ENCODE measurements at regions not wholly inside any gene's neighbourhood (a gene's known extent, or its start where the extent isn't known, plus 50 kb on each side); places are given as distances from the start of the nearest gene placed in this dataset.

DNA sequence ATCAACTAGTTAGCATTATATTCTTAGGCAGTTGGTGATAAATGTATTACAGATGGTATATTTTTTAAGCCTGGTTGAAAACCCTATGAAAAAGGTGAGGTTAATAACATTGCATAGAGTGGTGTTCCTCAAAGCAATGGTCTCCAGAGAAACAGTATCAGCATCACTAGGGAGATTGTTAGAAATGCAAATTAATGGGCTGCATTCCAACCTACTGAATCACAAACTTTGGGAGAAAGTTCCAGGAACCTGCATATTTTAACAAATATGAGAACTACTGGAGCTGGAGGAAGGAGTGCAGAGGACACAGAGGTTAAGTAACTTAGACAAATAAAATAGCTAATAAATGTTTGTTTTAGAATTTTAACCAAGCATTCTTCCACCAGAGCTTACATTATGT lies 166.9 kb upstream of the PCDH10 start:
- TF ChIP-seq POLR2AphosphoS5 (IDR thresholded peaks at IDR 0.05; ENCODE audit: low read depth, low read length), result no peak
- Histone ChIP-seq H3K79me2 (ENCODE audit: insufficient read depth, low read length) (no peaks in the 10 kb centered on the region), H3K36me3 (ENCODE audit: control insufficient read depth in 1 of 2, insufficient read depth in 2 of 2, low read length in 2 of 2) (no peaks in the 10 kb centered on the region), H3K9me3 (ENCODE audit: control insufficient read depth in 1 of 2, insufficient read depth in 1 of 2, low read depth in 1 of 2, low read length in 2 of 2) (no peaks in the 10 kb centered on the region), H3K9me2 (ENCODE audit: insufficient read depth) (0 out of 2 replicates have a peak, but pooled peaks cover 4% of the 10 kb centered on the region), H3K4me1 (ENCODE audit: control insufficient read depth in 1 of 2, insufficient read depth in 2 of 2, low read length in 2 of 2) (no peaks in the 10 kb centered on the region), H3K27ac (ENCODE audit: low read depth, low read length) (no peak overlapping the region), H3K27me3 (ENCODE audit: insufficient read depth, low read length) (no peaks in the 10 kb centered on the region), H3K4me2 (ENCODE audit: low read length) (no peak overlapping the region), H4K20me1 (ENCODE audit: insufficient read depth) (no peaks in the 10 kb centered on the region), H3K9ac (ENCODE audit: low read length) (no peak overlapping the region), H3K4me3 (replicated peaks in 1 of 2; ENCODE audit: low read depth in 1 of 2, low read length in 2 of 2) (no peak overlapping the region), H2AFZ (ENCODE audit: low read depth, low read length, poor library complexity, severe bottlenecking) (no peak overlapping the region)
- RAD21 ChIA-PET (ENCODE audit: low non-redundant PET in 1 of 2, low total read pairs in 2 of 2, uncharacterized antibody in 2 of 2, unreplicated experiment in 2 of 2), result no interaction called here
- CTCF ChIA-PET, result no interaction called here
- intact Hi-C loops (cut with micrococcal nuclease), result no loop called here
- DNase-seq (ENCODE audit: low read depth, low spot score) (no peak), ATAC-seq (no peak)
- BruUV-seq (replicated peaks), result no TSS peak
- POLR2A ChIA-PET, result no interaction called here

DNA sequence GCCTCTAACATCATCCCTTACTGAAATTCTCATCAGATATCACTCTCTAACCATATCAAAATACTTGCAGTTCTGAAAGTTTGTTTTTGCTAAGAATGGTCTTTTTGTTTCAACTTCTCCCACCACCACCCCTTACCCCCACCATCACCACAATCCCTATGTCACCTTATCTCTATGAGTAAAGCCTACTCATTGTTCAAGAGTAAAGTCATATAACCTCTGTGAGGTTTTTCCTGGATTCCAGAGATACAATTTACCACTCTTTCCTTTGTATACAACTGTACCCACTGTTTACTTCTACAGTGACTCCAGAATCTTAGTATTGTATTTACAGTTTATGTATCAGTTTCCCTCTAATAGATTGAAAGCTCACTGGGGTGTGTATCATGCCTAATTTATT lies 158.0 kb upstream of the PCDH10 start:
- Histone ChIP-seq H3K27ac (ENCODE audit: low read depth, low read length) (no peak overlapping the region), H3K27me3 (ENCODE audit: insufficient read depth, low read length) (no peaks in the 10 kb centered on the region), H2AFZ (ENCODE audit: low read depth, low read length, poor library complexity, severe bottlenecking) (no peak overlapping the region), H3K4me3 (replicated peaks in 1 of 2; ENCODE audit: low read depth in 1 of 2, low read length in 2 of 2) (no peak overlapping the region), H4K20me1 (ENCODE audit: insufficient read depth) (no peaks in the 10 kb centered on the region), H3K9me3 (ENCODE audit: control insufficient read depth in 1 of 2, insufficient read depth in 1 of 2, low read depth in 1 of 2, low read length in 2 of 2) (no peaks in the 10 kb centered on the region), H3K4me1 (ENCODE audit: control insufficient read depth in 1 of 2, insufficient read depth in 2 of 2, low read length in 2 of 2) (no peaks in the 10 kb centered on the region), H3K36me3 (ENCODE audit: control insufficient read depth in 1 of 2, insufficient read depth in 2 of 2, low read length in 2 of 2) (no peaks in the 10 kb centered on the region), H3K9me2 (ENCODE audit: insufficient read depth) (peaks cover 3% of the 10 kb centered on the region; the same call in 1 of the 2 replicates), H3K79me2 (ENCODE audit: insufficient read depth, low read length) (no peaks in the 10 kb centered on the region), H3K4me2 (ENCODE audit: low read length) (no peak overlapping the region), H3K9ac (ENCODE audit: low read length) (no peak overlapping the region)
- RAD21 ChIA-PET (ENCODE audit: low non-redundant PET in 1 of 2, low total read pairs in 2 of 2, uncharacterized antibody in 2 of 2, unreplicated experiment in 2 of 2), result no interaction called here
- POLR2A ChIA-PET, result no interaction called here
- CTCF ChIA-PET, result no interaction called here
- no peak for ATAC-seq
- TF ChIP-seq TCF7L2 (IDR thresholded peaks at IDR 0.05; ENCODE audit: borderline replicate concordance, extremely low read depth, insufficient read depth, insufficient read length) (no peak), POLR2A (IDR thresholded peaks at IDR 0.05; ENCODE audit: borderline replicate concordance, extremely low read depth, insufficient read depth, insufficient read length) (no peak), ZNF274 (IDR thresholded peaks at IDR 0.05; ENCODE audit: low read depth, low read length) (no peak), FOSL1 (IDR thresholded peaks at IDR 0.05; ENCODE audit: low read depth) (no peak), EZH2 (IDR thresholded peaks at IDR 0.05) (no peak), EZH2phosphoT487 (IDR thresholded peaks at IDR 0.05; ENCODE audit: borderline replicate concordance) (no peak), CEBPB (IDR thresholded peaks at IDR 0.05; ENCODE audit: low read depth) (no peak), SP1 (IDR thresholded peaks at IDR 0.05; ENCODE audit: low read depth) (no peak), POLR2AphosphoS5 (IDR thresholded peaks at IDR 0.05; ENCODE audit: low read depth, low read length) (no peak), EGR1 (IDR thresholded peaks at IDR 0.05; ENCODE audit: low read depth) (no peak)
- TF ChIP-seq, protein P1, sequence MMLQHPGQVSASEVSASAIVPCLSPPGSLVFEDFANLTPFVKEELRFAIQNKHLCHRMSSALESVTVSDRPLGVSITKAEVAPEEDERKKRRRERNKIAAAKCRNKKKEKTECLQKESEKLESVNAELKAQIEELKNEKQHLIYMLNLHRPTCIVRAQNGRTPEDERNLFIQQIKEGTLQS (IDR thresholded peaks at IDR 0.05), result no peak
- TF ChIP-seq, protein P2, sequence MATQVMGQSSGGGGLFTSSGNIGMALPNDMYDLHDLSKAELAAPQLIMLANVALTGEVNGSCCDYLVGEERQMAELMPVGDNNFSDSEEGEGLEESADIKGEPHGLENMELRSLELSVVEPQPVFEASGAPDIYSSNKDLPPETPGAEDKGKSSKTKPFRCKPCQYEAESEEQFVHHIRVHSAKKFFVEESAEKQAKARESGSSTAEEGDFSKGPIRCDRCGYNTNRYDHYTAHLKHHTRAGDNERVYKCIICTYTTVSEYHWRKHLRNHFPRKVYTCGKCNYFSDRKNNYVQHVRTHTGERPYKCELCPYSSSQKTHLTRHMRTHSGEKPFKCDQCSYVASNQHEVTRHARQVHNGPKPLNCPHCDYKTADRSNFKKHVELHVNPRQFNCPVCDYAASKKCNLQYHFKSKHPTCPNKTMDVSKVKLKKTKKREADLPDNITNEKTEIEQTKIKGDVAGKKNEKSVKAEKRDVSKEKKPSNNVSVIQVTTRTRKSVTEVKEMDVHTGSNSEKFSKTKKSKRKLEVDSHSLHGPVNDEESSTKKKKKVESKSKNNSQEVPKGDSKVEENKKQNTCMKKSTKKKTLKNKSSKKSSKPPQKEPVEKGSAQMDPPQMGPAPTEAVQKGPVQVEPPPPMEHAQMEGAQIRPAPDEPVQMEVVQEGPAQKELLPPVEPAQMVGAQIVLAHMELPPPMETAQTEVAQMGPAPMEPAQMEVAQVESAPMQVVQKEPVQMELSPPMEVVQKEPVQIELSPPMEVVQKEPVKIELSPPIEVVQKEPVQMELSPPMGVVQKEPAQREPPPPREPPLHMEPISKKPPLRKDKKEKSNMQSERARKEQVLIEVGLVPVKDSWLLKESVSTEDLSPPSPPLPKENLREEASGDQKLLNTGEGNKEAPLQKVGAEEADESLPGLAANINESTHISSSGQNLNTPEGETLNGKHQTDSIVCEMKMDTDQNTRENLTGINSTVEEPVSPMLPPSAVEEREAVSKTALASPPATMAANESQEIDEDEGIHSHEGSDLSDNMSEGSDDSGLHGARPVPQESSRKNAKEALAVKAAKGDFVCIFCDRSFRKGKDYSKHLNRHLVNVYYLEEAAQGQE (IDR thresholded peaks at IDR 0.05; ENCODE audit: low read depth), result no peak
- no peak for DNase-seq (ENCODE audit: low read depth, low spot score)
- no TSS peak for BruUV-seq (replicated peaks)
- intact Hi-C loops (cut with micrococcal nuclease), result no loop called here
